ENCODE measurements at regions not wholly inside any gene's neighbourhood (a gene's known extent, or its start where the extent isn't known, plus 50 kb on each side); places are given as distances from the start of the nearest gene placed in this dataset.

- Histone ChIP-seq H4K20me1 (ENCODE audit: insufficient read depth, low read length, poor library complexity, severe bottlenecking) (no peaks in the 10 kb centered on the region), H3K27me3 (ENCODE audit: insufficient read depth, low read length, poor library complexity, severe bottlenecking) (no peaks in the 10 kb centered on the region), H3K9me2 (replicated peaks; ENCODE audit: low read depth, low read length) (no peaks in the 10 kb centered on the region), H3K36me3 (ENCODE audit: insufficient read depth, low read length) (no peaks in the 10 kb centered on the region), H3K79me2 (ENCODE audit: insufficient read depth, low read length) (no peaks in the 10 kb centered on the region), H2AFZ (ENCODE audit: low read length) (no peak overlapping the region), H3K9me3 (ENCODE audit: insufficient read depth, low read depth, low read length) (no peaks in the 10 kb centered on the region), H3K9ac (ENCODE audit: low read depth, low read length, poor library complexity, severe bottlenecking) (no peak overlapping the region), H3K4me3 (ENCODE audit: low read length, poor library complexity, severe bottlenecking) (no peak overlapping the region), H3K4me1 (ENCODE audit: insufficient read depth, low read length, poor library complexity, severe bottlenecking) (no peaks in the 10 kb centered on the region), H3K4me2 (ENCODE audit: low read depth, low read length, poor library complexity, severe bottlenecking) (no peak overlapping the region), H3F3A (ENCODE audit: low read depth) (no peaks in the 10 kb centered on the region)
- no peak for TF ChIP-seq CTCF (conservative IDR thresholded peaks at IDR 0.05; ENCODE audit: low read length)
- TF ChIP-seq EZH2phosphoT487 (IDR thresholded peaks at IDR 0.05; ENCODE audit: borderline replicate concordance): no peak
These were observed 517.2 kb downstream of the CAAP1 start for GRCh38 chr9:26375448-26375847.

GRCh38 chr9:26373616-26374015 lies 519.0 kb downstream of the CAAP1 start:
- Histone ChIP-seq H3K9me2 (replicated peaks; ENCODE audit: low read depth, low read length) (no peaks in the 10 kb centered on the region), H3K4me1 (ENCODE audit: insufficient read depth, low read length, poor library complexity, severe bottlenecking) (no peaks in the 10 kb centered on the region), H3K4me2 (ENCODE audit: low read depth, low read length, poor library complexity, severe bottlenecking) (no peak overlapping the region), H3K79me2 (ENCODE audit: insufficient read depth, low read length) (no peaks in the 10 kb centered on the region), H3K9me3 (ENCODE audit: insufficient read depth, low read depth, low read length) (no peaks in the 10 kb centered on the region), H3K27me3 (ENCODE audit: insufficient read depth, low read length, poor library complexity, severe bottlenecking) (no peaks in the 10 kb centered on the region), H3K4me3 (ENCODE audit: low read length, poor library complexity, severe bottlenecking) (no peak overlapping the region), H3F3A (ENCODE audit: low read depth) (no peaks in the 10 kb centered on the region), H3K9ac (ENCODE audit: low read depth, low read length, poor library complexity, severe bottlenecking) (no peak overlapping the region), H4K20me1 (ENCODE audit: insufficient read depth, low read length, poor library complexity, severe bottlenecking) (no peaks in the 10 kb centered on the region), H3K36me3 (ENCODE audit: insufficient read depth, low read length) (no peaks in the 10 kb centered on the region), H2AFZ (ENCODE audit: low read length) (no peak overlapping the region)
- TF ChIP-seq CTCF (conservative IDR thresholded peaks at IDR 0.05; ENCODE audit: low read length) (no peak), EZH2phosphoT487 (IDR thresholded peaks at IDR 0.05; ENCODE audit: borderline replicate concordance) (no peak)

- Histone ChIP-seq H3K27me3 (ENCODE audit: insufficient read depth, low read length, poor library complexity, severe bottlenecking) (no peaks in the 10 kb centered on the region), H3K9me3 (ENCODE audit: insufficient read depth, low read depth, low read length) (no peaks in the 10 kb centered on the region), H3K4me1 (ENCODE audit: insufficient read depth, low read length, poor library complexity, severe bottlenecking) (no peaks in the 10 kb centered on the region), H3K79me2 (ENCODE audit: insufficient read depth, low read length) (no peaks in the 10 kb centered on the region), H3K4me2 (ENCODE audit: low read depth, low read length, poor library complexity, severe bottlenecking) (no peak overlapping the region), H3K9ac (ENCODE audit: low read depth, low read length, poor library complexity, severe bottlenecking) (no peak overlapping the region), H3K4me3 (ENCODE audit: low read length, poor library complexity, severe bottlenecking) (no peak overlapping the region), H4K20me1 (ENCODE audit: insufficient read depth, low read length, poor library complexity, severe bottlenecking) (no peaks in the 10 kb centered on the region), H3F3A (ENCODE audit: low read depth) (no peaks in the 10 kb centered on the region), H2AFZ (ENCODE audit: low read length) (no peak overlapping the region), H3K9me2 (replicated peaks; ENCODE audit: low read depth, low read length) (no peaks in the 10 kb centered on the region), H3K36me3 (ENCODE audit: insufficient read depth, low read length) (no peaks in the 10 kb centered on the region)
- TF ChIP-seq CTCF (conservative IDR thresholded peaks at IDR 0.05; ENCODE audit: low read length) (no peak), EZH2phosphoT487 (IDR thresholded peaks at IDR 0.05; ENCODE audit: borderline replicate concordance) (no peak)
These were observed 521.4 kb downstream of the CAAP1 start for GRCh38 chr9:26371236-26371635.
